Stimulated activated CD4-positive, alpha-beta T cell treated with anti-CD3 and anti-CD28 coated beads, Interleukin-1b, Interleukin-23, amount 100 ng/mL, for 24 hours (primary cell): ENCODE measurements at regions not wholly inside any gene's neighbourhood (a gene's known extent, or its start where the extent isn't known, plus 50 kb on each side); places are given as distances from the start of the nearest gene placed in this dataset.
"Not testable (repeated sequence)": the region's sequence is repeated elsewhere in the genome, so short reads cannot be mapped to it uniquely, and the experiment has no call there.

Source experiments
- DNase-seq, 4 experiments: peaks; one replicate each; pipeline ENCODE4 v3.0.0-alpha.2; 2020; ENCODE audit warnings: low read depth in 4 of 4, low spot score in 1 of 4

DNA sequence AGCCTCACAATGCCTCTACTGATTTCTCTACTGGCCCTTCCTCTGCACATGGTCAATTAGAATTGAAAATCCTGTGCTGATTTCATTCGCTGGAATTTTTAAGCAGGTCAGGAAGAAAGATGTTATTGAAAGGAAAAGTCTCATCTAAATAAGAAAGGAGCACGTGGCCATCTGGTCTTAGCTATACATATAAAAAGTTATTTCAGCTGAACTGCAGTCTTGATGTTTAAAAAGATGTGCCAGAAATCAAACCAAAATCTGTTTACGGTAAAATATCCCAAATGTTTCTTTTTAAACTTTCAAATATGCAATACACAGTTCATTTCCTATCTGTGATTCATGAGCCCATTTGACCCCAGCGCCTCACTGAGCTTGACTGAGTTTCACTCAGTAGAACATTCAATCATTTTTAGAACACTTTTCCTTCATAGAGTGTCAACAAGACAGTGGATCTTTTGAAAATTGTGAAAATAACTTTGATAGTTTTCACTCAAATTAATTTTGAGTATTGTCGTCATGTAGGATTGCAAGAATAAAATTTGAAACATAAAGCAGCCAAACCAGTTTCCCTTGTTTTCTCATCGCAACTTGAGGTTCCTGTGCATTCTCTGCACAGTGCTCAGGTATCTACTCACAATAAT lies 293.6 kb downstream of the PTPRC start:
- no peak for DNase-seq

DNA sequence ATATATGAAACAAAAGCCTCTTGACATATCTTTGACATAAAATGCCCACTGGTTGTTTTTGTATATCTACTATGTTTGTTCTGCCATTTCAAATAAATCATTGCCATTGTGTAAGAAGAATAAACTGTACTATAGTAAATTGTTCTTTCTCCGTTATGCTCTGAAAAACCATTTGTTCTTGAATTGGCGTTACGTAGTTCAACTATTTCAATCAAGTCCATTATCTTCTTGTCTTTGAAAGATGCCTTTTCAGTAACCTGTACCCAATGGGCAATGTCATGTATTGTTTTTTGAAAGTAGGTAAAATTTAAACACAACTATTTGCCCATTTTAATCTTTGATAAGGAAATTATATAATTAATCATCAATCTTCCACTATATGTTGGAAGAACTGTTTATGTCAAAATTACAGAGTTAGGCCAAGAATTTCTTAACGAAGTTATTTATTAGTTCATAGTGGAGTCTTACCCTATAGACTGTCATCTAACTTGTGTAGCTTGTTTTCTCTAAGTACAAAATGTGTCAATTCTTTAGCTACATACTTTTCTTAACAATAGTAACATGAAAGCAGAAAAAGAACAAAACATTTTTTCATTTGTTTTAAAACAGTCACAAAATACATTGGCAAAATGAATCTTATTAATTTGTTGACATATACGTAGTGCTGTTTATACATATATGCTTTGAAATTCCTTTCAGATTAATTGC lies 294.8 kb downstream of the PTPRC start:
- DNase-seq: no peak

- no peak for DNase-seq
Observed at GRCh38 chr1:198934426-198934825, 295.6 kb downstream of the PTPRC start.

- DNase-seq: no peak
Observed at GRCh38 chr1:198934901-198935305, 296.1 kb downstream of the PTPRC start.

DNA sequence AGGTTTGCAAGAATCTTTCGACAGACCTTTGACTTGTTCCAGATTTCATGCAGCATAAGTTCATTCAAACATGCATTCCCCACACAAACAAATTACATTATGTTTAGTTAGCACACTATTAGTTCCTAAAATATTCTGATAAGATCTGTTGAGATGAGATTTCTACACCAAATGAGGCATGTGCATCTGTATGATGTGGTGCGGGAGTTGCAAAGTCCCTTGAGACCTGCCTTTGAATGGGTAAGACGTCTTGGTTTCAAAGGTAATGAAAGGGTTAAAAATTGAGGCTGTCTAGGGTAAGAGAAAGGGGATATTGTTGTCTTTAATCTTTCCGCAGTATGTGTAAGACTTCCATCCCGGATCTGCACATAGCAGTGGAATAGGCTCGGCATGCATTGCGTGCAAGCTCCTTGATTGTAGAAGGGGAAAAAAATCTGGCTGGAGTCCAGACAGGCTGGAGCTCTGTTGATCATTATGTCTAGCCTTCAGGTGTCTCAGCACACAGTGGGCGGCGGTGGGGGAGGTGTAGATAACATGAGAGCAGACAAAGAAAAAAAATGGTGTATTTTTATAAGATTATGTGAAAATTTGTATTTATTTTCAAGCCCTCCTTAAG lies 296.6 kb downstream of the PTPRC start:
- DNase-seq: peak in 3 of 4 experiments; percentile 25 to 44 (median 35)

DNA sequence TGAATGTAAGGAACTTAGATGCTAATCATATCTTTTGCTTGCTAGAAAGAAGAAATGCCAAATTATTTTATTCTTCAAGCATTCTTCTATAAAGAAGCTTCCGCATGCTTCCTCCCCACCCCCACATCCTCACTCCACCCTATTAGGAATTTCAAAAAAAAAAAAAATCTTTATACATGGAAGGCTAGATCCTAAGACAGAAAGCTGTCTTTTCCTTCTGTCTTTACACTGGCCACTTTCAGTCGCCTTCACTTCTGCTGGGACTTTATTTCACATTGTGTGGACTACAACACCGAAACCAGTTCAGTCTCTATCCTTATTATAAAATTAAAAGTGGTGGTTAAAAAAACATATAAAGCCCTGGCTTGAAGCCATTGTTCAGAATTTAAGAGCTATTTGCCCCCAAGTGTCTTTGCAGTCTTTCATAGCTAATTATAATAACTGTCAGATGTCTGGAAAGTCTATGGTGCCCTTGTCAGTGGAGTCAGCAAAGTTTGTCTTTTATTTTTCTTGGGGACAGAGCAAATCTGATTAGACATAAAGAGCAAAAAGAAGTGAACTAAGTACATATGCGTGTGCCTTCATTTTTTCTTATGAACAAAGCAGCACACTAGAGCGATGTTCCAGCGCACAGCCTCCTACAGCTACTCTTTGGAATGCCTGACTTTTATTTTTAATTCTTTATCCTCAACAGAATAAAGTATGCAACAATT lies 297.7 kb downstream of the PTPRC start:
- DNase-seq: no peak

DNA sequence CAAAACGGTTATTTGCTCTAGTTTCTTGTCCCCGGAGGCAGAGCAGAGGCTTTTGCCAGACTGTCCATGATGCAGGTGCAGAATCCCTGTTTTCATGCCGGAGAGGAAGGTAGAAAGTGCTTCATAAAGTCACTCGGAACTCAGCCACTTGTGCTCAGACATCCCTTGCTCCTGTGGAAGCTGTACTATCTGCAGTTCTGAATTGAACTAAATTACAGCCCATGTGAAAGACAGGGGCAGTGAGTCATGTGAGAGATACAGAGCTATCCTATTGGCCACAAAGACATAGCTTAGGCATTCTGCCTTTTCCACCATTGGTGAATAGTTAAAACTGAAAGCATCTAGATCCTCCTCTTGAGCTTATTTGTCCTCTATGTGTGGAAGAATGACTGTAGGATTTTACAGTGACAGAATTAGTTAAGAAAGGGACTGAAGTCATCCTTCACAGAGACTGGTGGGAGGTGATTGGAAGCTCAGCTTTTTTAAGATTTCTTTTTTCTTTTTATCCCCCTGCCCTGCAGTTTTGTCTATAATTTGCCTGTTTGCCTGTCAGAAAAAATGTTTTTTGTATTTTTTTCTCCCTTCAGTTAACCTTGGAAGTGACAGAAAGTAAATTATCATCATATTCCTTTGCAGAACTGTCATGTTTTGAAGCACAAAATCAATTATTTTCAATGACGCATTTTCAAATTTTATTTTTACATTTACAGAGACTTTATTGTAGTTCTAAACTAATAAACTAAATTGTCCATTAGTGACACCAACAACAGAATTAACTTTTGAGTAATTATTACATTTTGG lies 298.6 kb downstream of the PTPRC start:
- no peak for DNase-seq

GRCh38 chr1:198939286-198939685 lies 300.4 kb downstream of the PTPRC start:
- DNase-seq: no peak

DNA sequence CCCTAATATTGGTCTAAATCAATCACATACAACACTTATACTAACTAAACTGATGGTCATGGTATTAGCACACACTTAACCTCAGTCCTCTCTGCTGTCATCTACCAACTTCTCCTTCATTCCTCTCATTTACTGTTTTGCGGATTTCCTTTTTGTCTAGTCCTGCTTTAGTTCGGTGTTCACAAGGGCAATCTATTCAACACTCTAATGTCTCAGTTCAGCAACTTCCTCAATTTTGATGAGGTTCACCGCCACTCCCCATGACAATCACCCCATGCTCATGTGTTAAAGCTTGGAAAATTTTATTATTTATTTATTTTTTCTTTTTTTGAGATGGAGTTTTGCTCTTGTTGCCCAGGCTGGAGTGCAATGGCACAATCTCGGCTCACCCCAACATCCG lies 301.1 kb downstream of the PTPRC start:
- DNase-seq: no peak

GRCh38 chr1:198942466-198942865 lies 303.6 kb downstream of the PTPRC start:
- DNase-seq: no peak

- DNase-seq: no peak
Observed at GRCh38 chr1:198943484-198944187, 304.8 kb downstream of the PTPRC start.

- DNase-seq: no peak
Observed at GRCh38 chr1:198947456-198947855, 308.6 kb downstream of the PTPRC start.

- no peak for DNase-seq
Observed at GRCh38 chr1:198948895-198949659, 310.2 kb downstream of the PTPRC start.

DNA sequence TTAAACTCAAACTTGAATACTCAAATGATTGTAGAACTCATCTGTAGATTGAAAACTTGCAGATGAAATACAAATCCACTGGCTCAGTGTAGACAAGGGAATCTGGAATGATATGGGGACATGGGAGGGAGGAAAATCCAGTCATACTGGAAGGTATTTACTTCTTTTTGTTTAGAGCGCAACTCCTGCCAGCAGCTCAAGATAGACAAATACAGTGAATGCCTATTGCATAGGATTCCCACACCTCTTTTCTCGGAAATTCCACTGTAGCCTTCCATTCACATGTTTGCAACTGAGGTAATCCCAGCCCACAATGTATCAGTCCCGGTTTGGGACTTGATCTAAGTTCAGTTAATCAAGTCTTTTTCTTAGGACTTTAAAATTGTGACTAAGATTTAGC lies 311.2 kb downstream of the PTPRC start:
- DNase-seq: no peak

- DNase-seq: no peak
Observed at GRCh38 chr1:198955085-198955484, 316.2 kb downstream of the PTPRC start.

GRCh38 chr1:198957044-198957443 lies 318.2 kb downstream of the PTPRC start:
- DNase-seq: no peak

GRCh38 chr1:198959032-198959431 lies 320.2 kb downstream of the PTPRC start:
- DNase-seq: no peak

DNA sequence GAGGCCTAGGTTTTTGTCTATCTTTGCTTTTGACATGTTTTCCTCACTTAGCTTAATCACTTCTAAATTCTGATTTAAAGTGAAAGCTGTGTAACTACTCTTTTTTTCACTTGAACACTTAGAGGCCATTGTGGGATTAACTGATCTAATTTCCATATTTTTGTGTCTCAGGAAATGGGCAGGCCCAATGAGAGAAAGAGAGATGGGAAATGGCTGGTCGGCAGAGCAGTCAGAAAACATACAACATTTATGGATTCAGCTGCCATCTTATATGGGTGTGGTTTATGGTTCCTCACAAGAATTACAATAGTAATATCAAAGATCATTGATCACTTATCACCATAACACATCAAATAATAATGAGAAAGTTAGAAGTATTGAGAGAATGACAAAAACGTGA lies 320.8 kb downstream of the PTPRC start:
- DNase-seq: no peak

- not testable (repeated sequence) for DNase-seq
Observed at GRCh38 chr1:198963796-198964195, 325.0 kb downstream of the PTPRC start.

DNA sequence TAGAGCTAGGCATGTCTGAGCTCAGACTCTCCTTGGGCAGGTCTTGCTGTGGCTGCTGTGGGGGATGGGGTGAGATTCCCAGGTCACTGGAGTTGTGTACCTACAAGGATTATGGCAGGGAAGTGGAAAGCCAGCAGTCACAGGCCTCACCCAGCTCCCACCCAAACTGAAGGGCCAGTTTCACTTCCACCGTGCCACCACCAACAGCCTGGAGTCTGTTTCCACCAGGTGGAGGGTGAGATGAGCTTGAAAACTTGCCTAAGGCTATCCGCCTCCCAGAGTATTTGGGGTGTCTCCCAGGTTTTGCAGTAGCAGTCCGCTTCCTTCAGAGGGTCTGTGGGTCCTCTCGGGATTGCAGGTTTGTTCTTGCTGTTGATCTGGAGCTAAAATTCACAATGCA lies 327.7 kb downstream of the PTPRC start:
- no peak for DNase-seq
